ENCODE measurements at regions not wholly inside any gene's neighbourhood (a gene's known extent, or its start where the extent isn't known, plus 50 kb on each side); places are given as distances from the start of the nearest gene placed in this dataset.

- Histone ChIP-seq H3K9me3 (no peaks in the 10 kb centered on the region), H3K27ac (no peak overlapping the region), H3K36me3 (no peaks in the 10 kb centered on the region), H3K4me1 (replicated peaks) (no peaks in the 10 kb centered on the region), H3K4me3 (no peak overlapping the region), H3K27me3 (replicated peaks; ENCODE audit: insufficient read depth) (no peaks in the 10 kb centered on the region)
- WGBS: 91% methylated on average over 2 of the region's 2 CpGs
- DNase-seq (ENCODE audit: low spot score): no peak
- TF ChIP-seq POLR2A (IDR thresholded peaks at IDR 0.05): no peak
- no peak for TF ChIP-seq POLR2AphosphoS5 (IDR thresholded peaks at IDR 0.05)
- TF ChIP-seq CTCF (IDR thresholded peaks at IDR 0.05): no peak
- intact Hi-C loops (cut with DNase I): no loop called here
Measured at GRCh38 chr12:92418381-92418780, 272.7 kb upstream of the BTG1 start.

- no peak for DNase-seq (ENCODE audit: low spot score)
- H3K27ac ChIP-seq: no peak overlapping the region
- TF ChIP-seq POLR2A (IDR thresholded peaks at IDR 0.05) (no peak), POLR2AphosphoS5 (IDR thresholded peaks at IDR 0.05) (no peak), CTCF (IDR thresholded peaks at IDR 0.05) (no peak)
- H3K4me1 ChIP-seq (replicated peaks): no peaks in the 10 kb centered on the region
- H3K9me3 ChIP-seq: no peaks in the 10 kb centered on the region
- intact Hi-C loops (cut with DNase I): no loop called here
- H3K36me3 ChIP-seq: no peaks in the 10 kb centered on the region
- no peak overlapping the region for H3K4me3 ChIP-seq
- 96% methylated on average over 2 of the region's 2 CpGs for WGBS
- H3K27me3 ChIP-seq (replicated peaks; ENCODE audit: insufficient read depth): no peaks in the 10 kb centered on the region
Measured at GRCh38 chr12:92417373-92417772, 271.7 kb upstream of the BTG1 start.

GRCh38 chr12:92416385-92416812 is 270.8 kb upstream of the BTG1 start:
- intact Hi-C loops (cut with DNase I): no loop called here
- no peaks in the 10 kb centered on the region for H3K27me3 ChIP-seq (replicated peaks; ENCODE audit: insufficient read depth)
- no peaks in the 10 kb centered on the region for H3K4me1 ChIP-seq (replicated peaks)
- 83% methylated on average over 4 of the region's 4 CpGs for WGBS
- H3K9me3 ChIP-seq: no peaks in the 10 kb centered on the region
- TF ChIP-seq CTCF (IDR thresholded peaks at IDR 0.05) (no peak), POLR2AphosphoS5 (IDR thresholded peaks at IDR 0.05) (no peak), POLR2A (IDR thresholded peaks at IDR 0.05) (no peak)
- no peaks in the 10 kb centered on the region for H3K36me3 ChIP-seq
- no peak for DNase-seq (ENCODE audit: low spot score)
- no peak overlapping the region for H3K27ac ChIP-seq
- no peak overlapping the region for H3K4me3 ChIP-seq

- no peak for DNase-seq (ENCODE audit: low spot score)
- H3K4me3 ChIP-seq: no peak overlapping the region
- H3K36me3 ChIP-seq: no peaks in the 10 kb centered on the region
- H3K4me1 ChIP-seq (replicated peaks): no peaks in the 10 kb centered on the region
- H3K27me3 ChIP-seq (replicated peaks; ENCODE audit: insufficient read depth): no peaks in the 10 kb centered on the region
- no peak overlapping the region for H3K27ac ChIP-seq
- WGBS: 64% methylated on average over 5 of the region's 5 CpGs
- no peaks in the 10 kb centered on the region for H3K9me3 ChIP-seq
- TF ChIP-seq POLR2AphosphoS5 (IDR thresholded peaks at IDR 0.05) (no peak), CTCF (IDR thresholded peaks at IDR 0.05) (no peak), POLR2A (IDR thresholded peaks at IDR 0.05) (no peak)
- intact Hi-C loops (cut with DNase I): no loop called here
Measured at GRCh38 chr12:92414170-92415070, 268.8 kb upstream of the BTG1 start.

- Histone ChIP-seq H3K4me1 (replicated peaks) (no peaks in the 10 kb centered on the region), H3K4me3 (no peak overlapping the region), H3K36me3 (no peaks in the 10 kb centered on the region), H3K27me3 (replicated peaks; ENCODE audit: insufficient read depth) (no peaks in the 10 kb centered on the region), H3K9me3 (no peaks in the 10 kb centered on the region), H3K27ac (no peak overlapping the region)
- 97% methylated on average over 3 of the region's 3 CpGs for WGBS
- TF ChIP-seq CTCF (IDR thresholded peaks at IDR 0.05) (no peak), POLR2AphosphoS5 (IDR thresholded peaks at IDR 0.05) (no peak), POLR2A (IDR thresholded peaks at IDR 0.05) (no peak)
- intact Hi-C loops (cut with DNase I): no loop called here
- no peak for DNase-seq (ENCODE audit: low spot score)
Measured at GRCh38 chr12:92413286-92413685, 267.6 kb upstream of the BTG1 start.
